Transverse colon (tissue), 4 donors: ENCODE measurements at regions not wholly inside any gene's neighbourhood (a gene's known extent, or its start where the extent isn't known, plus 50 kb on each side); places are given as distances from the start of the nearest gene placed in this dataset.

Source experiments
- EP300 ChIP-seq: sonication (generic); formaldehyde crosslinking; IDR thresholded peaks from one replicate; pipeline ENCODE4 v1.6.1; 2017; ENCODE audit warnings: antibody characterized with exemption, low read depth
- POLR2A ChIP-seq: fragments of 450-650 bp; IDR thresholded peaks from one replicate; pipeline ENCODE4 v1.6.1; 2016; ENCODE audit warnings: antibody characterized with exemption, mild to moderate bottlenecking, moderate library complexity
- POLR2AphosphoS5 ChIP-seq, 3 donors: sonication (generic); formaldehyde crosslinking; IDR thresholded peaks; one replicate each; pipeline ENCODE4 v1.6.1; 2016; ENCODE audit warnings: antibody characterized with exemption in 3 of 3
- TF ChIP-seq, protein P1 (sequence below), 5 experiments: fragments of 200-600 bp in 3 of 5; fragments of 450-650 bp in 2 of 5; sonication (generic) in 3 of 5; IDR thresholded peaks; 1 replicate in 2 of 5; 2 replicates in 3 of 5; pipeline ENCODE4 v1.5.1; 2016 to 2017; ENCODE audit warnings: antibody characterized with exemption in 5 of 5, inconsistent platforms in 3 of 5, mild to moderate bottlenecking in 2 of 5, moderate library complexity in 1 of 5

DNA sequence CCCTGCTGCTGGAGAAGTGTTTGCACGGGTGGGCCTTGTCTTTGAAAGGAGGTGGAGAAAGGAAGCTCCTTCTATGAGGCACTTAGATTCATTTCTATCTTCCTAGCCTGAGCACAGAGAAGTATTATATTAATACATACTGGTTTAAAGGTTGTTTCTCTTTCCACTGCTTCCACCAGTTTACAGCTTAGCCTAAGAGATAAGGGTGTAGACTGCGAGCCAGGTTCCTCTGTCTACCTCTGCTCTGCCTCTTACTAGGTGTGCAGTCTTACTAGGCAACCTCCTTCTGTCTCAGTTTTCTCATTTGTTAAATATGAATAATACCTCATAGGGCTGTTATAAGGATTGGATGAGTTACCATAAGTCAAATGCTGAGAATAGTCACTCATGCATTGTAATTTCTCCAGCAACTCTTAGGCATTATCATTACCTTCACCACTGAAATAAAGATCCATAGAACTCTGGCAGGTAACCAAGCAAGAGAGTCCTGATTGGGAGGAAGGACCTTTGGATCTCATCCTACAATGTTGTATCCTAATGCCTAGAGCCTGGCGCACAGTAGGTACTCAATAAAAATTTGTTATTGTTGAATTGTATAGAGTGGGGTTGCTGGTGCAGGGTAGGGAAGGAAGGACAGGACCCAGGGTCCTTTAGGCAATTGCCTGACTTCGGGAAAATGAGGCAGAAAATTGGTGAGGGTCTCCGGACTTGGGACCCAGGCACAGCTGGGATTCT, 95.1 kb downstream of the TBX19 start:
- TF ChIP-seq, protein P1, sequence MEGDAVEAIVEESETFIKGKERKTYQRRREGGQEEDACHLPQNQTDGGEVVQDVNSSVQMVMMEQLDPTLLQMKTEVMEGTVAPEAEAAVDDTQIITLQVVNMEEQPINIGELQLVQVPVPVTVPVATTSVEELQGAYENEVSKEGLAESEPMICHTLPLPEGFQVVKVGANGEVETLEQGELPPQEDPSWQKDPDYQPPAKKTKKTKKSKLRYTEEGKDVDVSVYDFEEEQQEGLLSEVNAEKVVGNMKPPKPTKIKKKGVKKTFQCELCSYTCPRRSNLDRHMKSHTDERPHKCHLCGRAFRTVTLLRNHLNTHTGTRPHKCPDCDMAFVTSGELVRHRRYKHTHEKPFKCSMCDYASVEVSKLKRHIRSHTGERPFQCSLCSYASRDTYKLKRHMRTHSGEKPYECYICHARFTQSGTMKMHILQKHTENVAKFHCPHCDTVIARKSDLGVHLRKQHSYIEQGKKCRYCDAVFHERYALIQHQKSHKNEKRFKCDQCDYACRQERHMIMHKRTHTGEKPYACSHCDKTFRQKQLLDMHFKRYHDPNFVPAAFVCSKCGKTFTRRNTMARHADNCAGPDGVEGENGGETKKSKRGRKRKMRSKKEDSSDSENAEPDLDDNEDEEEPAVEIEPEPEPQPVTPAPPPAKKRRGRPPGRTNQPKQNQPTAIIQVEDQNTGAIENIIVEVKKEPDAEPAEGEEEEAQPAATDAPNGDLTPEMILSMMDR (IDR thresholded peaks at IDR 0.05): no peak
- TF ChIP-seq POLR2A (no peak), POLR2AphosphoS5 (IDR thresholded peaks at IDR 0.05) (no peak), EP300 (no peak)
